Prostate gland (tissue), 2 donors: ENCODE measurements at regions not wholly inside any gene's neighbourhood (a gene's known extent, or its start where the extent isn't known, plus 50 kb on each side); places are given as distances from the start of the nearest gene placed in this dataset.

Experiments
- DNase-seq: peaks from one replicate; pipeline ENCODE4 v3.0.0-alpha.2; 2019; ENCODE audit warnings: low spot score
- H3K27ac ChIP-seq, 2 donors: fragments of 200-600 bp; sonication (generic); 2 replicates each; pipeline ENCODE4 v1.5.1; 2017 to 2019
- H3K27me3 ChIP-seq: fragments of 200-600 bp; sonication (generic); replicated peaks from 2 replicates; pipeline ENCODE4 v1.5.1; 2019; ENCODE audit not compliant: insufficient read depth
- H3K36me3 ChIP-seq, 2 donors: fragments of 200-600 bp; sonication (generic); 1 replicate in 1 of 2; 2 replicates in 1 of 2; pipeline versions ENCODE4 v1.5.1 to v1.8.1; 2017 to 2019
- H3K4me1 ChIP-seq: fragments of 200-600 bp; sonication (generic); replicated peaks from 2 replicates; pipeline ENCODE4 v1.5.1; 2019
- H3K4me3 ChIP-seq, 2 donors: fragments of 200-600 bp; sonication (generic); 2 replicates each; pipeline ENCODE4 v1.5.1; 2017 to 2019
- H3K9me3 ChIP-seq: fragments of 200-600 bp; sonication (generic); 2 replicates; pipeline ENCODE4 v1.5.1; 2017
- CTCF ChIP-seq, 4 experiments: fragments of 200-600 bp in 2 of 4; fragments of 450-650 bp in 2 of 4; sonication (generic) in 2 of 4; IDR thresholded peaks; 1 replicate in 3 of 4; 2 replicates in 1 of 4; pipeline ENCODE4 v1.5.1; 2016 to 2019; ENCODE audit warnings: antibody characterized with exemption in 4 of 4, mild to moderate bottlenecking in 2 of 4, moderate library complexity in 2 of 4
- POLR2A ChIP-seq: fragments of 450-650 bp; IDR thresholded peaks from one replicate; pipeline ENCODE4 v1.6.1; 2016; ENCODE audit warnings: antibody characterized with exemption, mild to moderate bottlenecking
- POLR2AphosphoS5 ChIP-seq: sonication (generic); formaldehyde crosslinking; IDR thresholded peaks from one replicate; pipeline ENCODE4 v1.6.1; 2017; ENCODE audit warnings: antibody characterized with exemption
- WGBS: methylation state at CpG from one replicate; pipeline ENCODE4 v1.1.5; 2018; 5-methylcytosine and 5-hydroxymethylcytosine counted together
- intact Hi-C: fragments of 100-400 bp; cut with DNase I; formaldehyde crosslinking; loops from one replicate; pipeline ENCODE4 v1.14.2; 2022

- intact Hi-C loops = no loop called here
- 69% methylated on average over 7 of the region's 7 CpGs for WGBS
- Histone ChIP-seq H3K9me3 (no peaks in the 10 kb centered on the region), H3K27me3 (no peaks in the 10 kb centered on the region), H3K36me3 (no peaks in the 10 kb centered on the region), H3K4me3 (no peak overlapping the region), H3K27ac (no peak overlapping the region), H3K4me1 (no peaks in the 10 kb centered on the region)
- no peak for DNase-seq
- TF ChIP-seq POLR2A (no peak), POLR2AphosphoS5 (no peak), CTCF (IDR thresholded peaks at IDR 0.05) (no peak)
These were observed 99.4 kb upstream of the FRMD6 start for GRCh38 chr14:51552275-51552674.

- H3K27ac ChIP-seq = no peak overlapping the region
- intact Hi-C loops = no loop called here
- DNase-seq = peak; percentile 81
- H3K36me3 ChIP-seq = no peaks in the 10 kb centered on the region
- H3K27me3 ChIP-seq = no peaks in the 10 kb centered on the region
- 32% methylated on average over 4 of the region's 4 CpGs for WGBS
- no peaks in the 10 kb centered on the region for H3K9me3 ChIP-seq
- H3K4me3 ChIP-seq = no peak overlapping the region
- no peaks in the 10 kb centered on the region for H3K4me1 ChIP-seq
- TF ChIP-seq POLR2A (no peak), CTCF (IDR thresholded peaks at IDR 0.05) (no peak), POLR2AphosphoS5 (peak; percentile 39)
These were observed 98.8 kb upstream of the FRMD6 start for GRCh38 chr14:51552768-51553404.

GRCh38 chr14:51554339-51554920 is 97.3 kb upstream of the FRMD6 start:
- no peak overlapping the region for H3K4me3 ChIP-seq
- no peaks in the 10 kb centered on the region for H3K4me1 ChIP-seq
- H3K27ac ChIP-seq = no peak overlapping the region
- DNase-seq = no peak
- TF ChIP-seq CTCF (IDR thresholded peaks at IDR 0.05) (no peak), POLR2AphosphoS5 (no peak), POLR2A (no peak)
- H3K9me3 ChIP-seq = no peaks in the 10 kb centered on the region
- no peaks in the 10 kb centered on the region for H3K36me3 ChIP-seq
- WGBS = 93% methylated on average over 8 of the region's 8 CpGs
- intact Hi-C loops = no loop called here
- no peaks in the 10 kb centered on the region for H3K27me3 ChIP-seq

GRCh38 chr14:51554953-51555352 is 96.8 kb upstream of the FRMD6 start:
- no peak for DNase-seq
- TF ChIP-seq CTCF (IDR thresholded peaks at IDR 0.05) = no peak
- TF ChIP-seq POLR2A = no peak
- TF ChIP-seq POLR2AphosphoS5 = no peak
- intact Hi-C loops = no loop called here
- no peak overlapping the region for H3K27ac ChIP-seq
- no peaks in the 10 kb centered on the region for H3K27me3 ChIP-seq
- WGBS = 91% methylated on average over 2 of the region's 2 CpGs
- no peak overlapping the region for H3K4me3 ChIP-seq
- H3K36me3 ChIP-seq = no peaks in the 10 kb centered on the region
- no peaks in the 10 kb centered on the region for H3K4me1 ChIP-seq
- no peaks in the 10 kb centered on the region for H3K9me3 ChIP-seq

GRCh38 chr14:51561141-51561540 is 90.6 kb upstream of the FRMD6 start:
- intact Hi-C loops = no loop called here
- Histone ChIP-seq H3K4me3 (no peak overlapping the region), H3K4me1 (no peaks in the 10 kb centered on the region), H3K36me3 (no peaks in the 10 kb centered on the region), H3K27me3 (no peaks in the 10 kb centered on the region), H3K27ac (no peak overlapping the region), H3K9me3 (no peaks in the 10 kb centered on the region)
- DNase-seq = no peak
- no peak for TF ChIP-seq POLR2A
- no peak for TF ChIP-seq CTCF (IDR thresholded peaks at IDR 0.05)
- TF ChIP-seq POLR2AphosphoS5 = no peak
- 97% methylated on average over 2 of the region's 2 CpGs for WGBS
